Tibial nerve (tissue), 4 donors: ENCODE measurements at regions not wholly inside any gene's neighbourhood (a gene's known extent, or its start where the extent isn't known, plus 50 kb on each side); places are given as distances from the start of the nearest gene placed in this dataset.

Experiments used
- EP300 ChIP-seq, 2 donors: sonication (generic); formaldehyde crosslinking; IDR thresholded peaks; one replicate each; pipeline ENCODE4 v1.6.1; 2017; ENCODE audit warnings: antibody characterized with exemption in 2 of 2, mild to moderate bottlenecking in 1 of 2
- POLR2A ChIP-seq, 2 donors: fragments of 450-650 bp; IDR thresholded peaks; one replicate each; pipeline ENCODE4 v1.6.1; 2017; ENCODE audit warnings: antibody characterized with exemption in 2 of 2, mild to moderate bottlenecking in 2 of 2, moderate library complexity in 2 of 2
- TF ChIP-seq, protein P1 (sequence below), 5 experiments: fragments of 200-600 bp in 3 of 5; fragments of 450-650 bp in 2 of 5; sonication (generic) in 3 of 5; IDR thresholded peaks; one replicate each; pipeline ENCODE4 v1.5.1; 2016 to 2019; ENCODE audit warnings: antibody characterized with exemption in 5 of 5, mild to moderate bottlenecking in 3 of 5, moderate library complexity in 2 of 5

DNA sequence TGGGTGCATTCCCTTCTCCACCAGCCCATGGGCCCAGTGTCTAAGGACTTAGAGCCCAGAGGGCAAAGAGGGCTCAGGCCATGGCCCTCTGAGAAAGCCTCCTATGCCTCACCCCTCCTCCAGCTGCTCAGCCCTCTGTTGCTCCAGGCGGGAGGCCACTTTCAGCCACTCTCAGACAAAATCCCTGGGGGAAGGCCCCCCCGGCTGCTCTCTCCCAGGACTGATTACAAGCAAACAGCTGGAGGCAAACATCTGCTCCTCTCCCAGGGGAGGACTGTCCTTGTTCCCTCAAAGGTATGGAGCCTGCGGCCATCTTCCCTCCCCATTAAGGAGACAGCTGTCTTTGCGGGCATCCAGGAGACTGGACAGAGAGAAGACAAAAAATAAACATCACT lies 54.9 kb upstream of the DLX4 start:
- TF ChIP-seq, protein P1, sequence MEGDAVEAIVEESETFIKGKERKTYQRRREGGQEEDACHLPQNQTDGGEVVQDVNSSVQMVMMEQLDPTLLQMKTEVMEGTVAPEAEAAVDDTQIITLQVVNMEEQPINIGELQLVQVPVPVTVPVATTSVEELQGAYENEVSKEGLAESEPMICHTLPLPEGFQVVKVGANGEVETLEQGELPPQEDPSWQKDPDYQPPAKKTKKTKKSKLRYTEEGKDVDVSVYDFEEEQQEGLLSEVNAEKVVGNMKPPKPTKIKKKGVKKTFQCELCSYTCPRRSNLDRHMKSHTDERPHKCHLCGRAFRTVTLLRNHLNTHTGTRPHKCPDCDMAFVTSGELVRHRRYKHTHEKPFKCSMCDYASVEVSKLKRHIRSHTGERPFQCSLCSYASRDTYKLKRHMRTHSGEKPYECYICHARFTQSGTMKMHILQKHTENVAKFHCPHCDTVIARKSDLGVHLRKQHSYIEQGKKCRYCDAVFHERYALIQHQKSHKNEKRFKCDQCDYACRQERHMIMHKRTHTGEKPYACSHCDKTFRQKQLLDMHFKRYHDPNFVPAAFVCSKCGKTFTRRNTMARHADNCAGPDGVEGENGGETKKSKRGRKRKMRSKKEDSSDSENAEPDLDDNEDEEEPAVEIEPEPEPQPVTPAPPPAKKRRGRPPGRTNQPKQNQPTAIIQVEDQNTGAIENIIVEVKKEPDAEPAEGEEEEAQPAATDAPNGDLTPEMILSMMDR (IDR thresholded peaks at IDR 0.05): no peak
- TF ChIP-seq EP300 (IDR thresholded peaks at IDR 0.05) (no peak), POLR2A (IDR thresholded peaks at IDR 0.05) (no peak)
